Adrenal gland (tissue), 5 donors: ENCODE measurements at regions not wholly inside any gene's neighbourhood (a gene's known extent, or its start where the extent isn't known, plus 50 kb on each side); places are given as distances from the start of the nearest gene placed in this dataset.

Experiments
- CTCF ChIP-seq, 6 experiments: fragments of 450-650 bp in 4 of 6; fragments of 200-600 bp in 2 of 6; sonication (generic) in 1 of 6; IDR thresholded peaks; 1 replicate in 5 of 6; 2 replicates in 1 of 6; pipeline versions ENCODE4 v1.5.1 to v1.8.0; 2016 to 2021; ENCODE audit warnings: antibody characterized with exemption in 6 of 6, mild to moderate bottlenecking in 2 of 6, moderate library complexity in 1 of 6
- POLR2A ChIP-seq, 2 donors: fragments of 450-650 bp; IDR thresholded peaks; one replicate each; pipeline ENCODE4 v1.6.1; 2017; ENCODE audit warnings: antibody characterized with exemption in 2 of 2, mild to moderate bottlenecking in 2 of 2, moderate library complexity in 1 of 2
- donor health status: DM: no; HTN: no; CAD: no.

DNA sequence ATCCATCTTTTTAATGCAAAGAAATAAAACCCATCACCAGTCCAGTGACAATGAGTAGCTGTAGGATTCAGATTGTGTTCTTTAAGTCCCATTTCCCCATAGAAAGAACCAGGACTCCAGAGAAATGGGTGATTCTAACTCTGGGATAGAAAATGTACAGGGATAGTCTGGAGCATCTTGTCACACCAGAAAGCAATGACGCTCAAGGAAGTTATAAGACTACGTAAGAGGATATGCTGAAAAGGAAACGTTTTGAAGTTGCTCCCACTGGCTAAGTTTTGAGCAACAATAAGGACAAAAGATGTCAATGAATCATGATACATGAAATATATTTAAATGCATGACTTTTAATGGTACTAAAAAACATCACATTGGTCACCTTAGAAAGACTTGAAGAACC lies 360.1 kb downstream of the DLEU7 start:
- TF ChIP-seq CTCF (IDR thresholded peaks at IDR 0.05) (no peak), POLR2A (IDR thresholded peaks at IDR 0.05) (no peak)
